Heart left ventricle (tissue), 16 donors: ENCODE measurements at regions not wholly inside any gene's neighbourhood (a gene's known extent, or its start where the extent isn't known, plus 50 kb on each side); places are given as distances from the start of the nearest gene placed in this dataset.

Experiments used
- ATAC-seq, 4 donors: fragments of 200-7000 bp; cut with Tn5 transposase; one replicate each; pipeline ENCODE4 v1.9.1; 2020 to 2022; ENCODE audit warnings: moderate library complexity in 4 of 4, mild to moderate bottlenecking in 3 of 4, moderate number of reproducible peaks in 1 of 4
- DNase-seq, 5 donors: peaks; one replicate each; pipeline ENCODE4 v3.0.0-alpha.2; 2020
- H3K27ac ChIP-seq, 12 donors: fragments of 200-600 bp; sonication (generic) in 4 of 12; one replicate each; pipeline versions ENCODE4 v1.5.0 to v1.8.0; 2016 to 2022; ENCODE audit warnings: mild to moderate bottlenecking in 2 of 12
- H3K27me3 ChIP-seq, 9 donors: fragments of 200-600 bp; sonication (generic) in 2 of 9; one replicate each; pipeline versions ENCODE4 v1.5.1 to v1.8.0; 2016 to 2022; ENCODE audit warnings: mild to moderate bottlenecking in 3 of 9
- H3K36me3 ChIP-seq, 9 donors: fragments of 200-600 bp; sonication (generic) in 2 of 9; one replicate each; pipeline versions ENCODE4 v1.5.0 to v1.8.0; 2018 to 2022; ENCODE audit warnings: mild to moderate bottlenecking in 2 of 9
- H3K4me1 ChIP-seq, 12 donors: fragments of 200-600 bp; sonication (generic) in 4 of 12; one replicate each; pipeline versions ENCODE4 v1.5.0 to v1.8.0; 2016 to 2022; ENCODE audit warnings: mild to moderate bottlenecking in 3 of 12
- H3K4me3 ChIP-seq, 12 donors: fragments of 200-600 bp; sonication (generic) in 4 of 12; one replicate each; pipeline versions ENCODE4 v1.5.0 to v1.8.0; 2017 to 2022; ENCODE audit warnings: mild to moderate bottlenecking in 9 of 12, moderate library complexity in 4 of 12
- H3K9me3 ChIP-seq, 12 donors: fragments of 200-600 bp; sonication (generic) in 4 of 12; one replicate each; pipeline versions ENCODE4 v1.5.0 to v1.8.0; 2016 to 2022; ENCODE audit warnings: mild to moderate bottlenecking in 1 of 12
- CTCF ChIP-seq, 12 donors: fragments of 200-600 bp; sonication (generic) in 4 of 12; IDR thresholded peaks; one replicate each; pipeline versions ENCODE4 v1.5.0 to v1.8.0; 2018 to 2022; ENCODE audit warnings: antibody characterized with exemption in 12 of 12, mild to moderate bottlenecking in 5 of 12
- POLR2A ChIP-seq, 2 donors: fragments of 450-650 bp; IDR thresholded peaks; one replicate each; pipeline ENCODE4 v1.6.1; 2017; ENCODE audit warnings: antibody characterized with exemption in 2 of 2, mild to moderate bottlenecking in 2 of 2, moderate library complexity in 2 of 2
- WGBS, 4 donors: extraction: QIAGEN DNeasy Blood & Tissue Kit in 2 of 4; methylation state at CpG; one replicate each; pipeline versions ENCODE4 v1.1.5 to v1.1.7; 2013 to 2018; 5-methylcytosine and 5-hydroxymethylcytosine counted together
- intact Hi-C, 10 donors: fragments of 100-400 bp; cut with DNase I; formaldehyde crosslinking; loops; one replicate each; pipeline versions ENCODE4 v1.11.1 to v1.14.2; 2022
- donor health status: ischemic (EF 13 %, LVEDD 7.1; RV severe dilation, severe dysfunction).
- donor health status: healthy with polysubstance abuse.
- donor health status: DM: no; HTN: yes; CAD: no.
- donor health status: DM: no; HTN: no; CAD: no.
- donor health status: ischemic (EF 25% LVEDD 6.9; RV normal size, moderate dysfunction).
- donor health status: ischemic (EF 25% LVEDD 5.7; RV mildly dilated, moderate dysfunction).
- donor health status: healthy.
- donor health status: DM: yes; HTN: yes; CAD: no.
- donor health status: ischemic (EF 35%, LVEDD 5.7; RV mildly dilated, moderate dysfunction).
- donor health status: nonischemic (EF 11% LVEDD 7.7; RV severe dilation, severe dysfunction).
- donor health status: DM: yes; HTN: yes; CAD: no.
- donor health status: PGD.
- donor health status: ischemic (EF 29% LVEDD 5.4; RV normal size, mild dysfunction).
- donor health status: nonischemic (EF 23%, LVEDD 6.1; RV moderate dilation, normal function).

GRCh38 chr5:173411791-173412555 lies 83.8 kb upstream of the STC2 start:
- H3K36me3 ChIP-seq: no peaks in the 10 kb centered on the region
- H3K4me1 ChIP-seq: no peaks in the 10 kb centered on the region
- peaks cover 0 to 5% (median 0%) of the 10 kb centered on the region in 9 donors for H3K27me3 ChIP-seq
- intact Hi-C loops: no loop called here
- TF ChIP-seq CTCF (IDR thresholded peaks at IDR 0.05) (no peak), POLR2A (IDR thresholded peaks at IDR 0.05) (no peak)
- no peak overlapping the region for H3K4me3 ChIP-seq
- H3K9me3 ChIP-seq: no peaks in the 10 kb centered on the region
- H3K27ac ChIP-seq: no peak overlapping the region
- DNase-seq (no peak), ATAC-seq (no peak)
- WGBS, 4 donors: 64 to 74% (median 70%) methylated on average over 10 of the region's 10 CpGs

- peaks cover 0 to 5% (median 0%) of the 10 kb centered on the region in 9 donors for H3K27me3 ChIP-seq
- 84 to 91% (median 88%) methylated on average over 8 to 9 of the region's 9 CpGs for WGBS, 4 donors
- H3K27ac ChIP-seq: no peak overlapping the region
- no peaks in the 10 kb centered on the region for H3K36me3 ChIP-seq
- no peak overlapping the region for H3K4me3 ChIP-seq
- no peak for DNase-seq
- no peak for ATAC-seq
- intact Hi-C loops: no loop called here
- no peak for TF ChIP-seq CTCF (IDR thresholded peaks at IDR 0.05)
- TF ChIP-seq POLR2A (IDR thresholded peaks at IDR 0.05): no peak
- H3K9me3 ChIP-seq: no peaks in the 10 kb centered on the region
- H3K4me1 ChIP-seq: no peaks in the 10 kb centered on the region
These were observed 82.4 kb upstream of the STC2 start for GRCh38 chr5:173410459-173411233.

GRCh38 chr5:173408946-173409345 lies 80.7 kb upstream of the STC2 start:
- Histone ChIP-seq H3K36me3 (no peaks in the 10 kb centered on the region), H3K4me1 (no peaks in the 10 kb centered on the region), H3K4me3 (no peak overlapping the region), H3K27ac (no peak overlapping the region), H3K9me3 (no peaks in the 10 kb centered on the region), H3K27me3 (peaks cover 0 to 5% (median 0%) of the 10 kb centered on the region in 9 donors)
- intact Hi-C loops: no loop called here
- TF ChIP-seq POLR2A (IDR thresholded peaks at IDR 0.05) (no peak), CTCF (IDR thresholded peaks at IDR 0.05) (no peak)
- WGBS, 4 donors: 78 to 93% (median 90%) methylated on average over 1 of the region's 1 CpG
- DNase-seq (no peak), ATAC-seq (no peak)

- Histone ChIP-seq H3K36me3 (no peaks in the 10 kb centered on the region), H3K4me1 (peaks cover 0 to 9% (median 0%) of the 10 kb centered on the region in 12 donors), H3K27me3 (no peaks in the 10 kb centered on the region), H3K27ac (no peak overlapping the region), H3K9me3 (no peaks in the 10 kb centered on the region), H3K4me3 (no peak overlapping the region)
- WGBS, 4 donors: 64 to 78% (median 70%) methylated on average over 2 of the region's 2 CpGs
- ATAC-seq (no peak), DNase-seq (no peak)
- no peak for TF ChIP-seq CTCF (IDR thresholded peaks at IDR 0.05)
- TF ChIP-seq POLR2A (IDR thresholded peaks at IDR 0.05): no peak
- intact Hi-C loops: loop anchor here in 2 of 10 donors (10.0 kb wide), 2 partner anchors 95 to 175 kb away; no protein-coding TSS in a partner anchor
These were observed 71.6 kb upstream of the STC2 start for GRCh38 chr5:173399851-173400250.
